ENCODE measurements at regions not wholly inside any gene's neighbourhood (a gene's known extent, or its start where the extent isn't known, plus 50 kb on each side); places are given as distances from the start of the nearest gene placed in this dataset.

GRCh38 chr4:117225471-117225870 lies 140.1 kb upstream of the TRAM1L1 start:
- no peak overlapping the region for H3K4me3 ChIP-seq (ENCODE audit: low read depth, low read length)
- TF ChIP-seq CTCF (IDR thresholded peaks at IDR 0.05; ENCODE audit: low read depth, low read length) (no peak), MYC (IDR thresholded peaks at IDR 0.05; ENCODE audit: low read depth, low read length) (no peak), MAX (IDR thresholded peaks at IDR 0.05; ENCODE audit: low read depth, low read length) (no peak), POLR2A (IDR thresholded peaks at IDR 0.05; ENCODE audit: extremely low read depth, insufficient read length) (no peak)
- no peak for DNase-seq (ENCODE audit: low read depth)

GRCh38 chr4:117227925-117228324 lies 142.5 kb upstream of the TRAM1L1 start:
- DNase-seq (ENCODE audit: low read depth) = no peak
- no peak for TF ChIP-seq MYC (IDR thresholded peaks at IDR 0.05; ENCODE audit: low read depth, low read length)
- TF ChIP-seq MAX (IDR thresholded peaks at IDR 0.05; ENCODE audit: low read depth, low read length) = no peak
- TF ChIP-seq CTCF (IDR thresholded peaks at IDR 0.05; ENCODE audit: low read depth, low read length) = no peak
- H3K4me3 ChIP-seq (ENCODE audit: low read depth, low read length) = no peak overlapping the region

- no peak for TF ChIP-seq POLR2A (IDR thresholded peaks at IDR 0.05; ENCODE audit: extremely low read depth, insufficient read length)
- TF ChIP-seq CTCF (IDR thresholded peaks at IDR 0.05; ENCODE audit: low read depth, low read length) = no peak
- no peak for TF ChIP-seq MYC (IDR thresholded peaks at IDR 0.05; ENCODE audit: low read depth, low read length)
- TF ChIP-seq MAX (IDR thresholded peaks at IDR 0.05; ENCODE audit: low read depth, low read length) = no peak
- DNase-seq (ENCODE audit: low read depth) = no peak
- no peak overlapping the region for H3K4me3 ChIP-seq (ENCODE audit: low read depth, low read length)
These were observed 154.1 kb upstream of the TRAM1L1 start for GRCh38 chr4:117239434-117239833.

- H3K4me3 ChIP-seq (ENCODE audit: low read depth, low read length) = no peak overlapping the region
- no peak for DNase-seq (ENCODE audit: low read depth)
- TF ChIP-seq CTCF (IDR thresholded peaks at IDR 0.05; ENCODE audit: low read depth, low read length) (no peak), MAX (IDR thresholded peaks at IDR 0.05; ENCODE audit: low read depth, low read length) (no peak), POLR2A (IDR thresholded peaks at IDR 0.05; ENCODE audit: extremely low read depth, insufficient read length) (no peak), MYC (IDR thresholded peaks at IDR 0.05; ENCODE audit: low read depth, low read length) (no peak)
These were observed 164.0 kb upstream of the TRAM1L1 start for GRCh38 chr4:117249333-117249732.

- DNase-seq (ENCODE audit: low read depth) = no peak
- H3K4me3 ChIP-seq (ENCODE audit: low read depth, low read length) = no peak overlapping the region
- no peak for TF ChIP-seq POLR2A (IDR thresholded peaks at IDR 0.05; ENCODE audit: extremely low read depth, insufficient read length)
- TF ChIP-seq MAX (IDR thresholded peaks at IDR 0.05; ENCODE audit: low read depth, low read length) = no peak
- TF ChIP-seq MYC (IDR thresholded peaks at IDR 0.05; ENCODE audit: low read depth, low read length) = no peak
- no peak for TF ChIP-seq CTCF (IDR thresholded peaks at IDR 0.05; ENCODE audit: low read depth, low read length)
These were observed 178.7 kb upstream of the TRAM1L1 start for GRCh38 chr4:117264072-117264471.

GRCh38 chr4:117267317-117267716 lies 181.9 kb upstream of the TRAM1L1 start:
- H3K4me3 ChIP-seq (ENCODE audit: low read depth, low read length) = no peak overlapping the region
- DNase-seq (ENCODE audit: low read depth) = no peak
- TF ChIP-seq POLR2A (IDR thresholded peaks at IDR 0.05; ENCODE audit: extremely low read depth, insufficient read length) = no peak
- TF ChIP-seq MYC (IDR thresholded peaks at IDR 0.05; ENCODE audit: low read depth, low read length) = no peak
- TF ChIP-seq MAX (IDR thresholded peaks at IDR 0.05; ENCODE audit: low read depth, low read length) = no peak

Measured in NB4 (cell line).